PC-9 (cell line): ENCODE measurements at regions not wholly inside any gene's neighbourhood (a gene's known extent, or its start where the extent isn't known, plus 50 kb on each side); places are given as distances from the start of the nearest gene placed in this dataset.

Source experiments
- BruUV-seq: library from RNA; stranded (reverse); fragments of 400-500 nt; replicated peaks from 2 replicates; lab custom pipeline; 2021; lab: Mats Ljungman, UMichigan
- CTCF ChIA-PET: fragments of 300-600 bp; sonication (Branson Sonifier 250); formaldehyde crosslinking; loops from one replicate; lab custom pipeline; 2022; ENCODE audit warnings: antibody characterized with exemption; lab: Charles Lee
- POLR2A ChIA-PET: fragments of 300-600 bp; sonication (Branson Sonifier 250); formaldehyde crosslinking; loops from one replicate; lab custom pipeline; 2022; ENCODE audit warnings: antibody characterized with exemption; ENCODE audit not compliant: unreplicated experiment; lab: Charles Lee
- DNase-seq, 2 experiments: peaks; one replicate each; pipeline versions ENCODE4 v3.0.0 to v3.0.0-alpha.2; 2015 to 2022; ENCODE audit warnings: mixed read lengths in 1 of 2
- H2AFZ ChIP-seq: fragments of 200-600 bp; sonication (generic); 2 replicates; pipeline ENCODE4 v1.8.1; 2017; ENCODE audit warnings: antibody characterized with exemption
- H3F3A ChIP-seq: fragments of 200-600 bp; sonication (generic); 2 replicates; pipeline ENCODE4 v1.8.1; 2017; ENCODE audit warnings: antibody characterized with exemption, mild to moderate bottlenecking, low read depth; ENCODE audit not compliant: insufficient read depth
- H3K27ac ChIP-seq: fragments of 200-600 bp; sonication (generic); 2 replicates; pipeline ENCODE4 v1.6.1; 2016; ENCODE audit warnings: mixed run types
- H3K27me3 ChIP-seq: fragments of 200-600 bp; sonication (generic); 2 replicates; pipeline ENCODE4 v1.6.1; 2016; ENCODE audit warnings: low read depth, mixed run types; ENCODE audit not compliant: insufficient read depth
- H3K36me3 ChIP-seq: fragments of 200-600 bp; sonication (generic); 2 replicates; pipeline ENCODE4 v1.6.1; 2016; ENCODE audit warnings: low read depth, mixed run types
- H3K4me1 ChIP-seq: fragments of 200-600 bp; sonication (generic); replicated peaks from 2 replicates; pipeline ENCODE4 v1.6.1; 2016; ENCODE audit warnings: mixed run types; ENCODE audit not compliant: insufficient read depth
- H3K4me2 ChIP-seq: fragments of 200-600 bp; sonication (generic); 2 replicates; pipeline ENCODE4 v1.6.1; 2017; ENCODE audit warnings: mixed run types
- H3K4me3 ChIP-seq: fragments of 200-600 bp; sonication (generic); 2 replicates; pipeline ENCODE4 v1.6.1; 2016; ENCODE audit warnings: mixed run types
- H3K79me2 ChIP-seq: fragments of 200-600 bp; sonication (generic); 2 replicates; pipeline ENCODE4 v1.6.1; 2017; ENCODE audit warnings: low read depth, mixed run types
- H3K9me2 ChIP-seq: fragments of 200-600 bp; sonication (generic); 2 replicates; pipeline ENCODE4 v1.8.1; 2017; ENCODE audit warnings: mild to moderate bottlenecking; ENCODE audit not compliant: insufficient read depth
- H3K9me3 ChIP-seq: fragments of 200-600 bp; sonication (generic); 2 replicates; pipeline ENCODE4 v1.8.1; 2016; ENCODE audit warnings: low read depth; ENCODE audit not compliant: insufficient read depth
- H4K20me1 ChIP-seq: fragments of 200-600 bp; sonication (generic); 2 replicates; pipeline ENCODE4 v1.8.1; 2017; ENCODE audit not compliant: insufficient read depth
- EZH2 ChIP-seq: fragments of 200-600 bp; sonication (generic); IDR thresholded peaks from 2 replicates; pipeline ENCODE4 v1.8.0; 2017; ENCODE audit warnings: antibody characterized with exemption, low read depth
- intact Hi-C: fragments of 100-400 bp; cut with micrococcal nuclease; formaldehyde crosslinking; loops from one replicate; pipeline ENCODE4 v1.10.0; 2022; ENCODE audit not compliant: unreplicated experiment
- TF ChIP-seq, protein P1 (sequence below): fragments of 200-600 bp; sonication (generic); conservative IDR thresholded peaks from 2 replicates; pipeline ENCODE4 v1.6.1; 2017; ENCODE audit warnings: mixed run types, antibody characterized with exemption, mild to moderate bottlenecking, moderate library complexity

DNA sequence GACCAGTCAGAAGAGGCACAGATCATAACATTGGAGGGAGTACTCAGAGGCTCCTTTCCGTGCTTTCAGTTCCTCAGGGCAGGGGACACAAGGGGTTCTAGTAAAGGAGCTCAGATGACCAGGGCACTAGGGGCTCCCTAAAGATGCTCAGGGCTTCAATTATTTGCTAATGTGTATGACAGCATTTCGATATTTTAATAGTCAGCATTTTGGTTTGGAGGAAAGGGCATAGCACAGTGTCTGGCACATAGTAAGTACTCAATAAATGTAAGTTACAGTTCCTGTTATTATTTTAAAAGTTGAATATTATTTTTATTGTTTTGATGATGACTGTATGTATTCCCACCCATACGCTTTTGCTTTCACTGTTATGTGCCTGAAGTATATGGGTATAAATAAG lies 260.0 kb downstream of the REEP3 start:
- no peak for DNase-seq
- Histone ChIP-seq H3K4me2 (no peak overlapping the region), H3K27me3 (peaks cover 15% of the 10 kb centered on the region), H3K4me3 (no peak overlapping the region), H3K4me1 (no peaks in the 10 kb centered on the region), H3K27ac (no peak overlapping the region), H4K20me1 (no peaks in the 10 kb centered on the region), H3K36me3 (no peaks in the 10 kb centered on the region), H3K9me3 (no peaks in the 10 kb centered on the region; the same call in 1 of the 2 replicates), H2AFZ (no peak overlapping the region), H3F3A (no peaks in the 10 kb centered on the region), H3K79me2 (no peaks in the 10 kb centered on the region), H3K9me2 (no peaks in the 10 kb centered on the region)
- TF ChIP-seq, protein P1, sequence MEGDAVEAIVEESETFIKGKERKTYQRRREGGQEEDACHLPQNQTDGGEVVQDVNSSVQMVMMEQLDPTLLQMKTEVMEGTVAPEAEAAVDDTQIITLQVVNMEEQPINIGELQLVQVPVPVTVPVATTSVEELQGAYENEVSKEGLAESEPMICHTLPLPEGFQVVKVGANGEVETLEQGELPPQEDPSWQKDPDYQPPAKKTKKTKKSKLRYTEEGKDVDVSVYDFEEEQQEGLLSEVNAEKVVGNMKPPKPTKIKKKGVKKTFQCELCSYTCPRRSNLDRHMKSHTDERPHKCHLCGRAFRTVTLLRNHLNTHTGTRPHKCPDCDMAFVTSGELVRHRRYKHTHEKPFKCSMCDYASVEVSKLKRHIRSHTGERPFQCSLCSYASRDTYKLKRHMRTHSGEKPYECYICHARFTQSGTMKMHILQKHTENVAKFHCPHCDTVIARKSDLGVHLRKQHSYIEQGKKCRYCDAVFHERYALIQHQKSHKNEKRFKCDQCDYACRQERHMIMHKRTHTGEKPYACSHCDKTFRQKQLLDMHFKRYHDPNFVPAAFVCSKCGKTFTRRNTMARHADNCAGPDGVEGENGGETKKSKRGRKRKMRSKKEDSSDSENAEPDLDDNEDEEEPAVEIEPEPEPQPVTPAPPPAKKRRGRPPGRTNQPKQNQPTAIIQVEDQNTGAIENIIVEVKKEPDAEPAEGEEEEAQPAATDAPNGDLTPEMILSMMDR, result no peak
- no peak for TF ChIP-seq EZH2
- no TSS peak for BruUV-seq
- intact Hi-C loops, result no loop called here
- ChIA-PET CTCF (no interaction called here), POLR2A (no interaction called here)

DNA sequence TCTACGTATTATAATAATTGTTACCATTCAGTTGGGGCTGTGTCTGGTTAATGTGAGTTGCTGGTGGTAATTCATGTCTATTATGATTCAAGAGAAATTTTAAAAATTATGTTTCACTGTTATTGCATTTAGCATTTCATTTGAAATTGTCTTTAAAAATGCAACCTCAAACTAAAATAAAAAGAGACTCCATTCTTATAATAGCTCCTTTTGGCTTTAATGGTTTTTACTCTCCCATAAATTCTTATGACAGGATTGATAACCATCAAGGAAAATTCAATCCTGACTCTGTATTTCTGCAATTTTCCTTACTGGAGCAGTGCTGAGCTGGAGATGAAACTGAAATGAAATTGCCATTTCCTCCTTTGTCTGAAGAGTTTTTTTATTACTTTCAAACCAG lies 262.7 kb downstream of the REEP3 start:
- Histone ChIP-seq H4K20me1 (no peaks in the 10 kb centered on the region), H3F3A (no peaks in the 10 kb centered on the region), H3K27ac (no peak overlapping the region), H3K36me3 (no peaks in the 10 kb centered on the region), H3K79me2 (no peaks in the 10 kb centered on the region), H3K27me3 (peaks cover 11% of the 10 kb centered on the region), H2AFZ (no peak overlapping the region), H3K4me1 (no peaks in the 10 kb centered on the region), H3K9me3 (no peaks in the 10 kb centered on the region; the same call in 1 of the 2 replicates), H3K4me3 (no peak overlapping the region), H3K4me2 (no peak overlapping the region), H3K9me2 (no peaks in the 10 kb centered on the region)
- CTCF ChIA-PET, result no interaction called here
- intact Hi-C loops, result no loop called here
- DNase-seq, result no peak
- TF ChIP-seq, protein P1, result no peak
- no peak for TF ChIP-seq EZH2
- POLR2A ChIA-PET, result no interaction called here
- BruUV-seq, result no TSS peak

DNA sequence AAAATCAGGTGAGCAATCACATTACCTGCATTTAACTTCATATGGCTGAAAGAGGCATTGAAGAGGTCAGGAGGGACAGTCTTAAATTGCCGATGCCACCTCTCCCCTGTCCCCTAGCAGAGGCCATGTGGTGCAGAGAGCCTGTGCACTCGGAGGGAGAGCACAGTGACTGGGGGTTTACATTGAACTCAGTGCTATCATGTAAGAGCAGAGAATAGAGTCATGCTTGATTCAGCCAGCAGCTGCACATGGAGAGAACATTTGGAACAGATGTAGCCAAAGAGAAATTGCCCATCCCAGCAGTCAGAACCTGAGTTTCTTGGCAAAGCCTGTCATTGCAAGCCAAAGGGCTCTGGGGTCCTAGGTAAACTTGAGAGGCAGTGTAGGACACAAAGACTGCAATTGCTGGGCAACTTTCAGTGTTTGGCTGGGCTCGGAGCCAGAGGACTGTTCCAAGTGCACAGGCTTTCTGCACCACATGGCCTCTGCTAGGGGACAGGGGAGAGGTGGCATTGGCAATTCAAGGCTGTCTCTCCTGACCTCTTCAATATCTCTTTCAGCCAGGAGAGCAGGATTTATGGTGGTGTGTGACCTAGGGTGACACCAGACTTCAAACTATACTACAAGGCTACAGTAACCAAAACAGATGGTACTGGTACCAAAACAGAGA lies 267.1 kb downstream of the REEP3 start:
- BruUV-seq, result no TSS peak
- H3K4me1 ChIP-seq, result no peaks in the 10 kb centered on the region
- no peaks in the 10 kb centered on the region for H3K27me3 ChIP-seq
- H3K4me3 ChIP-seq, result no peak overlapping the region
- no peaks in the 10 kb centered on the region for H3K36me3 ChIP-seq
- no peaks in the 10 kb centered on the region for H3K9me2 ChIP-seq
- DNase-seq, result no peak
- no peak overlapping the region for H2AFZ ChIP-seq
- no peaks in the 10 kb centered on the region for H3K79me2 ChIP-seq
- CTCF ChIA-PET, result no interaction called here
- intact Hi-C loops, result no loop called here
- TF ChIP-seq EZH2, result no peak
- TF ChIP-seq, protein P1, result no peak
- no peaks in the 10 kb centered on the region for H3F3A ChIP-seq
- POLR2A ChIA-PET, result no interaction called here
- H4K20me1 ChIP-seq, result no peaks in the 10 kb centered on the region
- no peak overlapping the region for H3K4me2 ChIP-seq
- no peaks in the 10 kb centered on the region; the same call in 1 of the 2 replicates for H3K9me3 ChIP-seq
- no peak overlapping the region for H3K27ac ChIP-seq
